GM12875 (cell line): ENCODE measurements at regions not wholly inside any gene's neighbourhood (a gene's known extent, or its start where the extent isn't known, plus 50 kb on each side); places are given as distances from the start of the nearest gene placed in this dataset.
"Not testable (repeated sequence)": the region's sequence is repeated elsewhere in the genome, so short reads cannot be mapped to it uniquely, and the experiment has no call there.

Experiments
- H3K4me3 ChIP-seq: one replicate; pipeline ENCODE4 v1.5.1; 2011; ENCODE audit warnings: low read depth, low read length, control low read depth
- TF ChIP-seq, protein P1 (sequence below): IDR thresholded peaks from 2 replicates; pipeline ENCODE4 v1.5.1; 2011; ENCODE audit warnings: low read depth, mild to moderate bottlenecking, control low read depth, inconsistent platforms, low read length, moderate library complexity, borderline replicate concordance; ENCODE audit not compliant: insufficient read depth

DNA sequence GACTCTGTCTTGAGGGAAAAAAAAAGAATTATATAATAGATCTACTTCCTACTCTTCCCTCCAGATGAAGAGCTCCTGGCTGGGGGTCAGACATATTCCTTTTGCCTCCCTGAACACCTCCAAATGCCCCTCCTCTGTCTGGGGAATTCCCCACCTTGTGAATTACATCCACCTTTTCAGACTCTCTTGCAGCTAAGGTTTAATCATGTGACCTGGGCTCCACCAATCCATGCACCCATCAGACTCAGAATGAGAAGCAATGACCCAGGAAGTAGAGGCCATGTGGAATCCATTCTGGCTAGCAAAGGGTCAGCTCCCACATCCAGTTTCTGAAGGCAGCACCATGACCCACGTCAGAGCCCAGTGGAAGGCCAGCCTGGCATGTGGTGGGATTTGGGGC lies 93.6 kb upstream of the CUX1 start:
- H3K4me3 ChIP-seq = no peak overlapping the region
- TF ChIP-seq, protein P1, sequence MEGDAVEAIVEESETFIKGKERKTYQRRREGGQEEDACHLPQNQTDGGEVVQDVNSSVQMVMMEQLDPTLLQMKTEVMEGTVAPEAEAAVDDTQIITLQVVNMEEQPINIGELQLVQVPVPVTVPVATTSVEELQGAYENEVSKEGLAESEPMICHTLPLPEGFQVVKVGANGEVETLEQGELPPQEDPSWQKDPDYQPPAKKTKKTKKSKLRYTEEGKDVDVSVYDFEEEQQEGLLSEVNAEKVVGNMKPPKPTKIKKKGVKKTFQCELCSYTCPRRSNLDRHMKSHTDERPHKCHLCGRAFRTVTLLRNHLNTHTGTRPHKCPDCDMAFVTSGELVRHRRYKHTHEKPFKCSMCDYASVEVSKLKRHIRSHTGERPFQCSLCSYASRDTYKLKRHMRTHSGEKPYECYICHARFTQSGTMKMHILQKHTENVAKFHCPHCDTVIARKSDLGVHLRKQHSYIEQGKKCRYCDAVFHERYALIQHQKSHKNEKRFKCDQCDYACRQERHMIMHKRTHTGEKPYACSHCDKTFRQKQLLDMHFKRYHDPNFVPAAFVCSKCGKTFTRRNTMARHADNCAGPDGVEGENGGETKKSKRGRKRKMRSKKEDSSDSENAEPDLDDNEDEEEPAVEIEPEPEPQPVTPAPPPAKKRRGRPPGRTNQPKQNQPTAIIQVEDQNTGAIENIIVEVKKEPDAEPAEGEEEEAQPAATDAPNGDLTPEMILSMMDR = no peak

DNA sequence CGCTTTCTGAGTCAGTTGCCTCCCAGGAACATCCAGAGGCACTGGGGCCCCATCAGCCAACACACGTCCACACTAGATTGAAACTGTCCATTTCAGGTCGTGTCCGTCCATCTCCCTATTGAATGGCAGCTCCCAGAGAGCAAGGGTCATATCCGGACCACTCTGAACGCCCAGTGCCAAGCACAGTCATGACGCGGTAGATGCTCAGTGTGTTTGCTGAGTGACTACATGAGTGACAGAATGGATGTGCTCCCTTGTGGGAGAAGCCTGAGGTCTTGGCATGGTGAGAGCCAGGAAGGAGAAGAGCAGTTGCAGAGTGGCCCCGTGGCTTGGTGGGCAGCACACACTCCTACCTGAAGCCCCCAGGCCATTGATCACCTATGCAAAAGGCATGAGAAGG lies 92.5 kb upstream of the CUX1 start:
- H3K4me3 ChIP-seq = no peak overlapping the region
- TF ChIP-seq, protein P1 = no peak

DNA sequence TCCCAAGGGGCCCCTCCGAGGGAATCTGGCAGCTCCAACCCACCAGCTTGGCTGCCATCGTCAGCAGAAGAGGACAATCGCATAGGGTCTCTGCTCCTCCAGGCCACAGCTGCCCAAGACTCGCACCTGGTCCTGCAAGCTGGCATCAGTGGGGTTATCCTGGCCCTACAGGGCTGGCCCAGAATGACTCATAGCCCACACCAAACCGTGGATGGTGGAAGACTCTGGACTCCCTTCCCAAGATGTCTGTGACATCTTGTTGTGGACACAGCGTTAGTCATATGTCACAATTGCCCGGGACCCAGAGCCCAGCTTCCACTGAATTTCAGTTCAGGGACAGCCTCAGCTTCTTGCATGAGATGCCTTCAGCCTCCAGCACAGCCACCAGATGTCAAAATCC lies 91.5 kb upstream of the CUX1 start:
- H3K4me3 ChIP-seq = no peak overlapping the region
- TF ChIP-seq, protein P1 = no peak

DNA sequence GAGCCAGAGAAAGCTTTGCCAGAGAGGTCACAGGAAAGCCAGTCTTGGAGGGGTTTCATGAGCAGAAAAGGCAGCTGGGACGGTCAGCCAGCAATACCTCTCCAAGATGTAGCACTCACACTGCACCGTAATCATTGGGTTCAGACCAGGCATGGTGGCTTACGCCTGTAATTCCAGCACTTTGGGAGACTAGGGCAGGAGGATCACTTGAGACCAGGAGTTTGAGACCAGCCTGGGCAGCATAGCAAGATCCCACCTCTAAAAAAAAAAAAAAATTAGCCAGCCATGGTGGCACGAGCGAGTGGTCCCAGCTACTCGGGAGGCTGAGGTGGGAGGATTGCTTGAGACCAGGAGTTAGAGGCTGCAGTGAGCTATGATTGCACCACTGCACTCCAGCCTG lies 90.2 kb upstream of the CUX1 start:
- no peak overlapping the region for H3K4me3 ChIP-seq
- TF ChIP-seq, protein P1 = no peak

DNA sequence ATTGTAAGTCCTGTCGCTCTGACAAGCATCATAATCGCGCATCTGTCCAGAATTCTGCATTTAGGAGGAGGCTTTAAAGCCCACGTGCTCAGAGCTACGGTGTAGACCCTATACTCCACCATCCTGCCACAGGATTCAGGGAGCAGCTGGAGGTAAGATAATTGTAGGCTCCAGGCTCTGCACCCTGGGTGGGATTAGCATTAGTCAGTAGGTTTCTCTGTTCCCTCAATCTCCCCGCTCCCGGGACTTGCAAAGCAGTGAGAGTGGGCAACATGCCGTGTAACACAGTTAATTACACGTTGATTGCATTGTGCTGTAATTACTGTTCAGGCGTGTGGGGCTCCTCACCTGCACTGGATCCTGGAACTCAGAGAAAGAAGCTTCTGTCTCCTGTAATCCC lies 89.3 kb upstream of the CUX1 start:
- no peak overlapping the region for H3K4me3 ChIP-seq
- TF ChIP-seq, protein P1 = no peak

DNA sequence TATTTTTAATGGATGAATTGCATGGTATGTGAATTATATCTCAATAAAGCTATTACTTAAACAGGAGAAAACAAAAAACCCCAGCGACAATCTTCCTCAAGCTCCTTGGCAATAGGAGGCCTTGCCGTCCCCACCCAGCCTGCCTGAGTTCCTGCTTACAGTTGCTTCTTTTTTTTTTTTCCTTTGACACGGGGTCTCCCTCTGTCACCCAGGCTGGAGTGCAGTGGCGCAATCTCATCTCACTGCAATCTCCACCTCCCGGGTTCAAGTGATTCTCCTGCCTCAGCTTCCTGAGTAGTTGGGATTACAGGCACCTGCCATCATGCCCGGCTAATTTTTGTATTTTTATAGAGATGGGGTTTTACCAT lies 88.6 kb upstream of the CUX1 start:
- not testable (repeated sequence) for H3K4me3 ChIP-seq

DNA sequence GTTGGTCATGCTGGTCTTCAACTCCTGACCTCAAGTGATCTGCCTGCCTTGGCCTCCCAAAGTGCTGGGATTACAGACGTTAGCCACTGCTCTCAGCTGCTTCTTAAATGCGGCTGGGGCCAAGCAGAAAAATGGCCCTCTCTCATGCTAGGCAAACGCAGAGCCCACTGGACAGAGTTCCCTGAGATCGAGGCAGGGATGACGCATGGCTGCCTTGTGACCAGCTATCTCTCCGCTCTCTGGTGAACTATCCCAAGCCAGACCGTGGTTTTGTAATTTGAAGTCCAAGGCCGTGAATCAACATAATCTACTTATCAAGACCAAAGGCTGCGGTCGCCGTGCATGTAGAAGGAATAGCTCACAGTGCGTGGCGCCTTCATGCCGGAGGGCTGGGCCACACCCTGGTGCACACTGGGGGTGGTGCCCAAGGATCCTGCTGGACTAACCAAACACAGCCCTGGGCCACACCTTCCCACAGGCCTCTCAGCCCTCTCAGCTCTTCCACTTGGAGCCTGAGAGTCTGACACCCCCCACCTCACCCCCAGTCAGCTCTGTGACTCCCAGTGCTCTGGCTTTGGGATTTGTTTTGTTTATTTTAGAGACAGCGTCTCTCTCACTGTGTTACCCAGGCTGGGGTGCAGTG lies 88.1 kb upstream of the CUX1 start:
- TF ChIP-seq, protein P1 = no peak
- H3K4me3 ChIP-seq = no peak overlapping the region
